ENCODE measurements at regions not wholly inside any gene's neighbourhood (a gene's known extent, or its start where the extent isn't known, plus 50 kb on each side); places are given as distances from the start of the nearest gene placed in this dataset.

GRCh38 chr12:40615590-40615989 is 76.6 kb upstream of the CNTN1 start:
- Histone ChIP-seq H3K4me3 (no peak overlapping the region), H3K27ac (no peak overlapping the region), H3K27me3 (replicated peaks; ENCODE audit: insufficient read depth) (no peaks in the 10 kb centered on the region), H3K4me1 (ENCODE audit: control insufficient read depth in 1 of 2, low read depth in 2 of 2) (no peaks in the 10 kb centered on the region), H3K36me3 (no peaks in the 10 kb centered on the region), H3K9me3 (no peaks in the 10 kb centered on the region)
- TF ChIP-seq CTCF (IDR thresholded peaks at IDR 0.05): no peak
- ATAC-seq (ENCODE audit: insufficient number of reproducible peaks, low FRiP score, low read depth) (no peak), DNase-seq (ENCODE audit: low spot score) (no peak)

- no peak for TF ChIP-seq CTCF (IDR thresholded peaks at IDR 0.05)
- no peaks in the 10 kb centered on the region for H3K9me3 ChIP-seq
- ATAC-seq (ENCODE audit: insufficient number of reproducible peaks, low FRiP score, low read depth) (no peak), DNase-seq (ENCODE audit: low spot score) (no peak)
- no peaks in the 10 kb centered on the region for H3K36me3 ChIP-seq
- H3K4me1 ChIP-seq (ENCODE audit: control insufficient read depth in 1 of 2, low read depth in 2 of 2): no peaks in the 10 kb centered on the region
- no peak overlapping the region for H3K27ac ChIP-seq
- H3K4me3 ChIP-seq: no peak overlapping the region
- no peaks in the 10 kb centered on the region for H3K27me3 ChIP-seq (replicated peaks; ENCODE audit: insufficient read depth)
These were observed 75.8 kb upstream of the CNTN1 start for GRCh38 chr12:40616383-40616915.

GRCh38 chr12:40618636-40619035 is 73.6 kb upstream of the CNTN1 start:
- Histone ChIP-seq H3K27ac (no peak overlapping the region), H3K9me3 (no peaks in the 10 kb centered on the region), H3K27me3 (replicated peaks; ENCODE audit: insufficient read depth) (no peaks in the 10 kb centered on the region), H3K4me3 (no peak overlapping the region), H3K4me1 (ENCODE audit: control insufficient read depth in 1 of 2, low read depth in 2 of 2) (no peaks in the 10 kb centered on the region), H3K36me3 (no peaks in the 10 kb centered on the region)
- ATAC-seq (ENCODE audit: insufficient number of reproducible peaks, low FRiP score, low read depth) (no peak), DNase-seq (ENCODE audit: low spot score) (no peak)
- no peak for TF ChIP-seq CTCF (IDR thresholded peaks at IDR 0.05)

- Histone ChIP-seq H3K4me1 (ENCODE audit: control insufficient read depth in 1 of 2, low read depth in 2 of 2) (no peaks in the 10 kb centered on the region), H3K36me3 (no peaks in the 10 kb centered on the region), H3K27me3 (replicated peaks; ENCODE audit: insufficient read depth) (no peaks in the 10 kb centered on the region), H3K9me3 (no peaks in the 10 kb centered on the region), H3K4me3 (no peak overlapping the region), H3K27ac (no peak overlapping the region)
- DNase-seq (ENCODE audit: low spot score): no peak
- ATAC-seq (ENCODE audit: insufficient number of reproducible peaks, low FRiP score, low read depth): no peak
- no peak for TF ChIP-seq CTCF (IDR thresholded peaks at IDR 0.05)
These were observed 71.6 kb upstream of the CNTN1 start for GRCh38 chr12:40620564-40621019.

GRCh38 chr12:40622246-40622838 is 69.9 kb upstream of the CNTN1 start:
- Histone ChIP-seq H3K27me3 (replicated peaks; ENCODE audit: insufficient read depth) (no peaks in the 10 kb centered on the region), H3K36me3 (no peaks in the 10 kb centered on the region), H3K9me3 (no peaks in the 10 kb centered on the region), H3K4me1 (ENCODE audit: control insufficient read depth in 1 of 2, low read depth in 2 of 2) (no peaks in the 10 kb centered on the region), H3K4me3 (no peak overlapping the region), H3K27ac (no peak overlapping the region)
- peak; percentile 66 for TF ChIP-seq CTCF (IDR thresholded peaks at IDR 0.05)
- DNase-seq (ENCODE audit: low spot score) (peak; percentile 8), ATAC-seq (ENCODE audit: insufficient number of reproducible peaks, low FRiP score, low read depth) (no peak)

Data from thoracic aorta (tissue), 2 donors.